Gastrocnemius medialis (tissue), 4 donors: ENCODE measurements at regions not wholly inside any gene's neighbourhood (a gene's known extent, or its start where the extent isn't known, plus 50 kb on each side); places are given as distances from the start of the nearest gene placed in this dataset.

Experiments
- POLR2A ChIP-seq, 2 donors: fragments of 450-650 bp; IDR thresholded peaks; one replicate each; pipeline ENCODE4 v1.6.1; 2017; ENCODE audit warnings: antibody characterized with exemption in 2 of 2, mild to moderate bottlenecking in 2 of 2, moderate library complexity in 2 of 2
- TF ChIP-seq, protein P1 (sequence below), 5 experiments: fragments of 450-650 bp in 3 of 5; fragments of 200-600 bp in 2 of 5; sonication (generic) in 2 of 5; IDR thresholded peaks in 4 of 5; conservative IDR thresholded peaks in 1 of 5; 1 replicate in 4 of 5; 2 replicates in 1 of 5; pipeline ENCODE4 v1.5.1; 2016 to 2019; ENCODE audit warnings: antibody characterized with exemption in 5 of 5, mild to moderate bottlenecking in 3 of 5, moderate library complexity in 3 of 5

DNA sequence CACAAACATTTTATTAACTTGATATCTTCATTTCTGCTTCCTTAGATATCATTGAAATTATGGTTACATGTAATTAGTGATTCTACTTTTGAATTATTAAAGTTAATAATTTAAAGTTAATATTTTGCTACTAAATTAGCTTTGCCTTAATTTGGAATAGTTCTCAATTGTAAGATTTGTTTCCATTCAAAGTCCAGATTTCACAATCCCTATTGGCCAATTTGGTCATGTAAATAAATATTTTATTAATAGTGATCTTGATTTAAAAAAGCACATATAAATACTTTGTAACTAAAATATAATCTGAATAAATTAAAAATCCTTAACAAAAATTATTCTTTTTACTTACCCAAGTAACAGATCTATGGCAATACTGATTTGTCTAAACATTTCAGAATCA is 1558.6 kb downstream of the NCAM2 start:
- TF ChIP-seq, protein P1, sequence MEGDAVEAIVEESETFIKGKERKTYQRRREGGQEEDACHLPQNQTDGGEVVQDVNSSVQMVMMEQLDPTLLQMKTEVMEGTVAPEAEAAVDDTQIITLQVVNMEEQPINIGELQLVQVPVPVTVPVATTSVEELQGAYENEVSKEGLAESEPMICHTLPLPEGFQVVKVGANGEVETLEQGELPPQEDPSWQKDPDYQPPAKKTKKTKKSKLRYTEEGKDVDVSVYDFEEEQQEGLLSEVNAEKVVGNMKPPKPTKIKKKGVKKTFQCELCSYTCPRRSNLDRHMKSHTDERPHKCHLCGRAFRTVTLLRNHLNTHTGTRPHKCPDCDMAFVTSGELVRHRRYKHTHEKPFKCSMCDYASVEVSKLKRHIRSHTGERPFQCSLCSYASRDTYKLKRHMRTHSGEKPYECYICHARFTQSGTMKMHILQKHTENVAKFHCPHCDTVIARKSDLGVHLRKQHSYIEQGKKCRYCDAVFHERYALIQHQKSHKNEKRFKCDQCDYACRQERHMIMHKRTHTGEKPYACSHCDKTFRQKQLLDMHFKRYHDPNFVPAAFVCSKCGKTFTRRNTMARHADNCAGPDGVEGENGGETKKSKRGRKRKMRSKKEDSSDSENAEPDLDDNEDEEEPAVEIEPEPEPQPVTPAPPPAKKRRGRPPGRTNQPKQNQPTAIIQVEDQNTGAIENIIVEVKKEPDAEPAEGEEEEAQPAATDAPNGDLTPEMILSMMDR (IDR thresholded peaks at IDR 0.05 in 4 of 5, conservative IDR thresholded peaks at IDR 0.05 in 1 of 5) = no peak
- no peak for TF ChIP-seq POLR2A (IDR thresholded peaks at IDR 0.05)
